Right lobe of liver (tissue), 4 donors: ENCODE measurements at regions not wholly inside any gene's neighbourhood (a gene's known extent, or its start where the extent isn't known, plus 50 kb on each side); places are given as distances from the start of the nearest gene placed in this dataset.

Experiments used
- POLR2A ChIP-seq: fragments of 450-650 bp; IDR thresholded peaks from one replicate; pipeline ENCODE4 v1.6.1; 2017; ENCODE audit warnings: antibody characterized with exemption, mild to moderate bottlenecking
- TF ChIP-seq, protein P1 (sequence below), 4 donors: fragments of 200-600 bp in 3 of 4; fragments of 450-650 bp in 1 of 4; IDR thresholded peaks; one replicate each; pipeline versions ENCODE4 v1.5.1 to v1.8.0; 2016 to 2022; ENCODE audit warnings: antibody characterized with exemption in 4 of 4, mild to moderate bottlenecking in 2 of 4
- donor health status: DM: no; HTN: no; CAD: no.
- donor health status: DM: no; HTN: no; CAD: no.
- donor health status: DM: no; HTN: yes; CAD: no.

DNA sequence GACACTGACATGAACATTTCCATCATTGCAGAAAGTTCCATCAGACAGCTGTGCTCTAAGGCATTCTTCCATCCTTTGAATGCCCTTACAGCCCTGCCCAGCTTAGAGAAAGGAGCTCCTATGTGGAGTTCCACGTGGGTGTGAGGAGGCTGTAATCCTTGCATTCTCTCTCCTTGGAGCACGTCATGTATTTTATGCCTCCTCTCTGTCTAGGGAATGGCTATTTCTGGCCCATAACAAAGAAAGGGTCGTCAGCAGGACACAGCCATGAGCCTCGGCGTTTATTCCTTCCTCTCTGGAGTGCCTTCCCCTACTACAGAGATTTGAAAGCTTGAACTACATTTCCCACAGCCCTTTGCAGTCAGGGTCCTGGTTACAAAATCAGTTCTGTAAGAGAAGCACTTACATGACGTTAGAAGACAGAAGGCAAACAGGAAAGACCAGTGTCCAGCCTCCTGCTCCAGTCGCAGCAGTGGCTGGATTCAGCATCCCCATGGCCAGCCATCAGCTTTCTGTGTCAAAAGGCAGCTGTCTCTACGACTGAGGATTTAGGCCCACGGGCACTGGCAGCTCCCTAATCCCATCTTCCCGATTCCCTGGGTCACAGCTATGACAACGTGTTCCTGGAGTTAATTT lies 234.9 kb downstream of the TFCP2L1 start:
- TF ChIP-seq, protein P1, sequence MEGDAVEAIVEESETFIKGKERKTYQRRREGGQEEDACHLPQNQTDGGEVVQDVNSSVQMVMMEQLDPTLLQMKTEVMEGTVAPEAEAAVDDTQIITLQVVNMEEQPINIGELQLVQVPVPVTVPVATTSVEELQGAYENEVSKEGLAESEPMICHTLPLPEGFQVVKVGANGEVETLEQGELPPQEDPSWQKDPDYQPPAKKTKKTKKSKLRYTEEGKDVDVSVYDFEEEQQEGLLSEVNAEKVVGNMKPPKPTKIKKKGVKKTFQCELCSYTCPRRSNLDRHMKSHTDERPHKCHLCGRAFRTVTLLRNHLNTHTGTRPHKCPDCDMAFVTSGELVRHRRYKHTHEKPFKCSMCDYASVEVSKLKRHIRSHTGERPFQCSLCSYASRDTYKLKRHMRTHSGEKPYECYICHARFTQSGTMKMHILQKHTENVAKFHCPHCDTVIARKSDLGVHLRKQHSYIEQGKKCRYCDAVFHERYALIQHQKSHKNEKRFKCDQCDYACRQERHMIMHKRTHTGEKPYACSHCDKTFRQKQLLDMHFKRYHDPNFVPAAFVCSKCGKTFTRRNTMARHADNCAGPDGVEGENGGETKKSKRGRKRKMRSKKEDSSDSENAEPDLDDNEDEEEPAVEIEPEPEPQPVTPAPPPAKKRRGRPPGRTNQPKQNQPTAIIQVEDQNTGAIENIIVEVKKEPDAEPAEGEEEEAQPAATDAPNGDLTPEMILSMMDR (IDR thresholded peaks at IDR 0.05) = no peak
- TF ChIP-seq POLR2A = no peak
